Neural cell (in vitro differentiated cells): ENCODE measurements at regions not wholly inside any gene's neighbourhood (a gene's known extent, or its start where the extent isn't known, plus 50 kb on each side); places are given as distances from the start of the nearest gene placed in this dataset.

Source experiments
- H2AFZ ChIP-seq: fragments of 200-600, 300-800 bp; sonication (generic), shearing (Covaris generic); 2 replicates; pipeline ENCODE4 v1.6.0; 2014; ENCODE audit warnings: low read depth, mild to moderate bottlenecking, antibody characterized with exemption, low read length, moderate library complexity
- H3F3A ChIP-seq: fragments of 200-600 bp; shearing (Covaris generic); 2 replicates; pipeline ENCODE4 v1.6.1; 2016; ENCODE audit warnings: mild to moderate bottlenecking, moderate library complexity, mixed read lengths, antibody characterized with exemption, low read length; ENCODE audit not compliant: insufficient read depth, poor library complexity, severe bottlenecking
- H3K27ac ChIP-seq: fragments of 200-600, 300-800 bp; sonication (generic), shearing (Covaris generic); 2 replicates; pipeline ENCODE4 v1.5.1; 2014; ENCODE audit warnings: mild to moderate bottlenecking, low read length, moderate library complexity
- H3K27me3 ChIP-seq: fragments of 300-800, 200-600 bp; sonication (generic), shearing (Covaris generic); 2 replicates; pipeline ENCODE4 v1.6.0; 2014; ENCODE audit warnings: mild to moderate bottlenecking, low read depth, low read length, moderate library complexity; ENCODE audit not compliant: insufficient read depth
- H3K36me3 ChIP-seq: fragments of 300-800, 200-600 bp; sonication (generic), shearing (Covaris generic); 2 replicates; pipeline ENCODE4 v1.5.1; 2014; ENCODE audit warnings: mild to moderate bottlenecking, antibody characterized with exemption, low read length, moderate library complexity; ENCODE audit not compliant: insufficient read depth
- H3K4me2 ChIP-seq: fragments of 300-800, 200-600 bp; sonication (generic), shearing (Covaris generic); 2 replicates; pipeline ENCODE4 v1.6.0; 2014; ENCODE audit warnings: mild to moderate bottlenecking, low read length
- H3K4me3 ChIP-seq: fragments of 300-800, 200-600 bp; sonication (generic), shearing (Covaris generic); 2 replicates; pipeline ENCODE4 v1.5.1; 2014; ENCODE audit warnings: mild to moderate bottlenecking, low read length, moderate library complexity
- H3K79me2 ChIP-seq: fragments of 200-600 bp; shearing (Covaris generic); replicated peaks from 2 replicates; pipeline ENCODE4 v1.6.0; 2014; ENCODE audit warnings: mild to moderate bottlenecking, low read length, moderate library complexity; ENCODE audit not compliant: insufficient read depth
- H3K9ac ChIP-seq: fragments of 300-800, 200-600 bp; sonication (generic), shearing (Covaris generic); 2 replicates; pipeline ENCODE4 v1.6.1; 2016; ENCODE audit warnings: mild to moderate bottlenecking, low read length, mixed read lengths
- H3K9me2 ChIP-seq: fragments of 200-600 bp; shearing (Covaris generic); 2 replicates; pipeline ENCODE4 v1.6.1; 2016; ENCODE audit warnings: mild to moderate bottlenecking, low read length, mixed read lengths; ENCODE audit not compliant: insufficient read depth
- H3K9me3 ChIP-seq: fragments of 200-600, 300-800 bp; sonication (generic), shearing (Covaris generic); 2 replicates; pipeline ENCODE4 v1.6.1; 2016; ENCODE audit warnings: mild to moderate bottlenecking, mixed run types, low read length, moderate library complexity, mixed read lengths
- H4K20me1 ChIP-seq: fragments of 200-600 bp; shearing (Covaris generic); 2 replicates; pipeline ENCODE4 v1.6.1; 2016; ENCODE audit warnings: mild to moderate bottlenecking, mixed run types; ENCODE audit not compliant: insufficient read depth
- CTCF ChIP-seq: fragments of 450-650 bp; IDR thresholded peaks from 2 replicates; pipeline ENCODE4 v1.5.1; 2014; ENCODE audit warnings: antibody characterized with exemption, mild to moderate bottlenecking, moderate library complexity; ENCODE audit not compliant: poor library complexity, severe bottlenecking
- EP300 ChIP-seq: fragments of 450-650 bp; conservative IDR thresholded peaks from 2 replicates; pipeline ENCODE4 v1.6.1; 2014; ENCODE audit warnings: antibody characterized with exemption, mild to moderate bottlenecking, moderate library complexity; ENCODE audit not compliant: poor library complexity, severe bottlenecking
- EZH2 ChIP-seq: fragments of 200-600, 300-800 bp; shearing (Covaris generic), sonication (generic); IDR thresholded peaks from 2 replicates; pipeline ENCODE4 v1.6.1; 2014; ENCODE audit warnings: antibody characterized with exemption, low read length, borderline replicate concordance, mild to moderate bottlenecking; ENCODE audit not compliant: insufficient read depth, poor library complexity, severe bottlenecking
- MXI1 ChIP-seq: fragments of 450-650 bp; conservative IDR thresholded peaks from 2 replicates; pipeline ENCODE4 v1.6.1; 2014; ENCODE audit warnings: antibody characterized with exemption, mild to moderate bottlenecking; ENCODE audit not compliant: poor library complexity, severe bottlenecking
- POLR2AphosphoS5 ChIP-seq: IDR thresholded peaks from 2 replicates; pipeline ENCODE4 v1.6.1; 2012
- RAD21 ChIP-seq: fragments of 450-650 bp; conservative IDR thresholded peaks from 2 replicates; pipeline ENCODE4 v1.6.1; 2014; ENCODE audit warnings: antibody characterized with exemption, mild to moderate bottlenecking, moderate library complexity
- REST ChIP-seq: IDR thresholded peaks from 2 replicates; pipeline ENCODE4 v1.6.1; 2012; ENCODE audit warnings: borderline replicate concordance
- TAF1 ChIP-seq: IDR thresholded peaks from 2 replicates; pipeline ENCODE4 v1.6.1; 2012; ENCODE audit warnings: low read depth

GRCh38 chr3:176789947-176790346 is 407.3 kb downstream of the TBL1XR1 start:
- H4K20me1 ChIP-seq = no peaks in the 10 kb centered on the region
- no peak overlapping the region for H2AFZ ChIP-seq
- H3K9me3 ChIP-seq = no peaks in the 10 kb centered on the region
- H3K4me3 ChIP-seq = no peak overlapping the region
- no peak for TF ChIP-seq POLR2AphosphoS5
- TF ChIP-seq CTCF = no peak
- TF ChIP-seq EP300 = no peak
- no peak for TF ChIP-seq REST
- no peak for TF ChIP-seq TAF1
- no peaks in the 10 kb centered on the region for H3K36me3 ChIP-seq
- H3K4me2 ChIP-seq = no peak overlapping the region
- H3K27ac ChIP-seq = no peak overlapping the region
- no peaks in the 10 kb centered on the region for H3K27me3 ChIP-seq
- no peaks in the 10 kb centered on the region for H3F3A ChIP-seq
- H3K79me2 ChIP-seq = no peaks in the 10 kb centered on the region
- H3K9ac ChIP-seq = no peak overlapping the region
- H3K9me2 ChIP-seq = no peaks in the 10 kb centered on the region

- Histone ChIP-seq H2AFZ (no peak overlapping the region), H3K4me2 (no peak overlapping the region), H3K9me3 (no peaks in the 10 kb centered on the region), H3F3A (no peaks in the 10 kb centered on the region), H4K20me1 (no peaks in the 10 kb centered on the region), H3K27me3 (no peaks in the 10 kb centered on the region), H3K4me3 (no peak overlapping the region), H3K36me3 (no peaks in the 10 kb centered on the region), H3K9ac (no peak overlapping the region), H3K79me2 (no peaks in the 10 kb centered on the region), H3K27ac (no peak overlapping the region), H3K9me2 (no peaks in the 10 kb centered on the region)
- TF ChIP-seq POLR2AphosphoS5 (no peak), MXI1 (no peak), CTCF (no peak), EZH2 (no peak), REST (no peak), EP300 (no peak), RAD21 (no peak), TAF1 (no peak)
These were observed 408.0 kb downstream of the TBL1XR1 start for GRCh38 chr3:176789281-176789705.
